IPS-NIHi11 (cell line): ENCODE measurements at regions not wholly inside any gene's neighbourhood (a gene's known extent, or its start where the extent isn't known, plus 50 kb on each side); places are given as distances from the start of the nearest gene placed in this dataset.
A peak's percentile ranks its signal among the peaks of the same experiment; 100 is the strongest.

Experiments
- DNase-seq: peaks from one replicate; pipeline ENCODE4 v3.0.0; 2012; ENCODE audit warnings: mixed read lengths, low spot score

GRCh38 chr13:105787632-105788031 is 747.8 kb downstream of the EFNB2 start:
- no peak for DNase-seq

GRCh38 chr13:105785436-105785835 is 750.0 kb downstream of the EFNB2 start:
- DNase-seq, result no peak

GRCh38 chr13:105783261-105783660 is 752.2 kb downstream of the EFNB2 start:
- no peak for DNase-seq

GRCh38 chr13:105778196-105778595 is 757.3 kb downstream of the EFNB2 start:
- DNase-seq, result no peak

- DNase-seq, result no peak
Observed at GRCh38 chr13:105774739-105775460, 760.6 kb downstream of the EFNB2 start.

GRCh38 chr13:105773863-105774538 is 761.5 kb downstream of the EFNB2 start:
- DNase-seq, result no peak

- DNase-seq, result peak; percentile 10
Observed at GRCh38 chr13:105773241-105773640, 762.2 kb downstream of the EFNB2 start.

- DNase-seq, result no peak
Observed at GRCh38 chr13:105764486-105764885, 771.0 kb downstream of the EFNB2 start.

GRCh38 chr13:105763851-105764250 is 771.6 kb downstream of the EFNB2 start:
- DNase-seq, result no peak

- DNase-seq, result no peak
Observed at GRCh38 chr13:105762096-105762495, 773.4 kb downstream of the EFNB2 start.

GRCh38 chr13:105758918-105759860 is 776.3 kb downstream of the EFNB2 start:
- DNase-seq, result no peak

GRCh38 chr13:105740739-105741138 is 794.7 kb downstream of the EFNB2 start:
- peak; percentile 8 for DNase-seq

GRCh38 chr13:105737688-105738087 is 797.8 kb downstream of the EFNB2 start:
- no peak for DNase-seq

GRCh38 chr13:105735281-105735680 is 800.2 kb downstream of the EFNB2 start:
- DNase-seq, result no peak

GRCh38 chr13:105732806-105733529 is 802.5 kb downstream of the EFNB2 start:
- DNase-seq, result no peak

GRCh38 chr13:105725887-105726286 is 809.6 kb downstream of the EFNB2 start:
- no peak for DNase-seq

GRCh38 chr13:105721016-105721415 is 814.4 kb downstream of the EFNB2 start:
- no peak for DNase-seq

- DNase-seq, result no peak
Observed at GRCh38 chr13:105719859-105720258, 815.6 kb downstream of the EFNB2 start.

GRCh38 chr13:105709181-105709580 is 826.3 kb downstream of the EFNB2 start:
- DNase-seq, result no peak

GRCh38 chr13:105703843-105704242 is 831.6 kb downstream of the EFNB2 start:
- DNase-seq, result no peak

- no peak for DNase-seq
Observed at GRCh38 chr13:105702441-105702840, 833.0 kb downstream of the EFNB2 start.

GRCh38 chr13:105692769-105693168 is 842.7 kb downstream of the EFNB2 start:
- no peak for DNase-seq
